GM23338 (cell line): ENCODE measurements at regions not wholly inside any gene's neighbourhood (a gene's known extent, or its start where the extent isn't known, plus 50 kb on each side); places are given as distances from the start of the nearest gene placed in this dataset.

Source experiments
- ATAC-seq: fragments of 200-7000 bp; cut with Tn5 transposase; 3 replicates; pipeline ENCODE4 v1.9.1; 2020
- DNase-seq: peaks from one replicate; pipeline ENCODE4 v3.0.0-alpha.2; 2015; ENCODE audit warnings: low spot score
- H2AFZ ChIP-seq: fragments of 200-600 bp; sonication (generic); 2 replicates; pipeline ENCODE4 v1.8.0; 2016; ENCODE audit warnings: antibody characterized with exemption, mild to moderate bottlenecking, moderate library complexity
- H3F3A ChIP-seq: fragments of 200-600 bp; sonication (generic); replicated peaks from 2 replicates; pipeline ENCODE4 v1.8.0; 2017; ENCODE audit warnings: antibody characterized with exemption, mixed run types, low read depth
- H3K27ac ChIP-seq: fragments of 200-600 bp; sonication (generic); 2 replicates; pipeline ENCODE4 v1.6.1; 2016; ENCODE audit warnings: low read depth
- H3K27me3 ChIP-seq: fragments of 200-600 bp; sonication (generic); 2 replicates; pipeline ENCODE4 v1.8.0; 2016; ENCODE audit warnings: mild to moderate bottlenecking, mixed run types, moderate library complexity; ENCODE audit not compliant: insufficient read depth
- H3K36me3 ChIP-seq: fragments of 200-600 bp; sonication (generic); 2 replicates; pipeline ENCODE4 v1.8.0; 2016; ENCODE audit warnings: mild to moderate bottlenecking; ENCODE audit not compliant: insufficient read depth
- H3K4me1 ChIP-seq: fragments of 200-600 bp; sonication (generic); 2 replicates; pipeline ENCODE4 v1.8.0; 2016; ENCODE audit warnings: mild to moderate bottlenecking, moderate library complexity; ENCODE audit not compliant: insufficient read depth
- H3K4me2 ChIP-seq: fragments of 200-600 bp; sonication (generic); 2 replicates; pipeline ENCODE4 v1.7.1; 2017; ENCODE audit warnings: mixed run types
- H3K4me3 ChIP-seq: fragments of 200-600 bp; sonication (generic); 2 replicates; pipeline ENCODE4 v1.6.1; 2016; ENCODE audit warnings: mixed run types
- H3K79me2 ChIP-seq: fragments of 200-600 bp; sonication (generic); replicated peaks from 2 replicates; pipeline ENCODE4 v1.8.0; 2017; ENCODE audit warnings: mild to moderate bottlenecking; ENCODE audit not compliant: insufficient read depth
- H3K9me2 ChIP-seq: fragments of 200-600 bp; sonication (generic); 2 replicates; pipeline ENCODE4 v1.8.0; 2017; ENCODE audit not compliant: insufficient read depth
- H4K20me1 ChIP-seq: fragments of 200-600 bp; sonication (generic); replicated peaks from 2 replicates; pipeline ENCODE4 v1.8.0; 2017; ENCODE audit warnings: mild to moderate bottlenecking; ENCODE audit not compliant: insufficient read depth
- H3K27ac Mint-ChIP-seq: 2 replicates; pipeline ENCODE4 v1.8.0; 2020; ENCODE audit warnings: inconsistent platforms, mild to moderate bottlenecking, moderate library complexity, mixed read lengths
- H3K27me3 Mint-ChIP-seq: 3 replicates; pipeline ENCODE4 v1.8.0; 2022; ENCODE audit warnings: low read depth, mild to moderate bottlenecking, moderate library complexity, mixed read lengths, inconsistent platforms; ENCODE audit not compliant: insufficient read depth, poor library complexity
- H3K36me3 Mint-ChIP-seq: 3 replicates; pipeline ENCODE4 v1.8.0; 2021; ENCODE audit warnings: low read depth, mild to moderate bottlenecking, inconsistent platforms, moderate library complexity, mixed read lengths
- H3K4me1 Mint-ChIP-seq: 3 replicates; pipeline ENCODE4 v1.8.0; 2020; ENCODE audit warnings: mild to moderate bottlenecking, inconsistent platforms, mixed read lengths
- H3K4me3 Mint-ChIP-seq: 3 replicates; pipeline ENCODE4 v1.8.0; 2021; ENCODE audit warnings: moderate library complexity, mild to moderate bottlenecking, inconsistent platforms, mixed read lengths
- H3K9me3 Mint-ChIP-seq: 3 replicates; pipeline ENCODE4 v1.8.0; 2020; ENCODE audit warnings: moderate library complexity, mild to moderate bottlenecking, inconsistent platforms, mixed read lengths
- CREB1 ChIP-seq: fragments of 250-450 bp; sonication (Bioruptor Pico); IDR thresholded peaks from 2 replicates; pipeline ENCODE4 v1.5.0; 2020; ENCODE audit warnings: low read depth, mild to moderate bottlenecking, moderate library complexity
- CTCF ChIP-seq, 2 experiments: fragments of 200-600 bp in 1 of 2; sonication (generic) in 1 of 2; conservative IDR thresholded peaks; 2 replicates each; pipeline versions ENCODE4 v1.5.1 to v1.6.1; 2016 to 2017; ENCODE audit warnings: antibody characterized with exemption in 2 of 2, low read depth in 2 of 2, mild to moderate bottlenecking in 2 of 2, moderate library complexity in 1 of 2
- EZH2 ChIP-seq: fragments of 200-600 bp; sonication (generic); IDR thresholded peaks from one replicate; pipeline ENCODE4 v1.8.0; 2017; ENCODE audit warnings: antibody characterized with exemption, mild to moderate bottlenecking, low read depth; ENCODE audit not compliant: unreplicated experiment
- EZH2phosphoT487 ChIP-seq: fragments of 200-600 bp; sonication (generic); IDR thresholded peaks from one replicate; pipeline ENCODE4 v1.8.1; 2018; ENCODE audit warnings: antibody characterized with exemption; ENCODE audit not compliant: unreplicated experiment
- JUNB ChIP-seq: IDR thresholded peaks from one replicate; pipeline ENCODE4 v1.6.1; 2016; ENCODE audit warnings: antibody characterized with exemption; ENCODE audit not compliant: unreplicated experiment
- NANOG ChIP-seq: IDR thresholded peaks from 2 replicates; pipeline ENCODE4 v1.6.1; 2016; ENCODE audit warnings: antibody characterized with exemption, borderline replicate concordance
- POLR2AphosphoS5 ChIP-seq: IDR thresholded peaks from 2 replicates; pipeline ENCODE4 v1.6.1; 2016; ENCODE audit warnings: antibody characterized with exemption, low read depth
- REST ChIP-seq: IDR thresholded peaks from one replicate; pipeline ENCODE4 v1.6.1; 2018; ENCODE audit warnings: antibody characterized with exemption; ENCODE audit not compliant: unreplicated experiment
- STAT1 ChIP-seq: IDR thresholded peaks from one replicate; pipeline ENCODE4 v1.6.1; 2016; ENCODE audit warnings: antibody characterized with exemption; ENCODE audit not compliant: unreplicated experiment
- ZNF114 ChIP-seq: fragments of 250-450 bp; sonication (Bioruptor Pico); IDR thresholded peaks from 2 replicates; pipeline ENCODE4 v1.5.0; 2020; ENCODE audit warnings: mild to moderate bottlenecking, moderate library complexity
- ZNF331 ChIP-seq: fragments of 250-450 bp; sonication (Bioruptor Pico); IDR thresholded peaks from 2 replicates; pipeline ENCODE4 v1.5.0; 2020; ENCODE audit warnings: low read depth, mild to moderate bottlenecking, moderate library complexity
- ZNF462 ChIP-seq: fragments of 250-450 bp; sonication (Bioruptor Pico); IDR thresholded peaks from 2 replicates; pipeline ENCODE4 v1.5.0; 2020; ENCODE audit warnings: mild to moderate bottlenecking, moderate library complexity
- TF ChIP-seq, protein P1 (sequence below): IDR thresholded peaks from 2 replicates; pipeline ENCODE4 v1.6.1; 2016; ENCODE audit warnings: antibody characterized with exemption

DNA sequence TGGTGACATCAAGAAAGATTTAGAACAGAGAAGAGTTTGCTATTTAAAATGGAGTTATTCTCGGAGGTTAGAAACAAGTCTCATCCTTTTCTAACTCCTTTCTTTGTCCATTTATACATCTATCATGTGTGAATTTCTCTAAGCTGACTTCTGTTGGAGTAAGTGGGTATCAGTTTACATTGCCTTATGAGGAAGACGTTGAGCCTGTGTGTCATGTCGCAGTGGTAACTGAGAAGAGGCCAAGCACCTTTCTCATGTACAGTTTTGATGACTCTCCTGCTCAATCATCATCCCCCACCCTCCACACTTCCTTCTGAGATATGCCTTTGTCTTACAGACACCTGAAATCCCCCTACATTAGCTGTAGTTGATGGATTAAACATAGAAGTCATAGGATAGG is 624.8 kb downstream of the LIG4 start:
- Mint-ChIP-seq H3K4me3 (no peak overlapping the region), H3K36me3 (no peaks in the 10 kb centered on the region), H3K9me3 (no peaks in the 10 kb centered on the region), H3K27me3 (no peaks in the 10 kb centered on the region), H3K4me1 (no peaks in the 10 kb centered on the region), H3K27ac (no peak overlapping the region)
- Histone ChIP-seq H2AFZ (no peak overlapping the region), H3K27ac (no peak overlapping the region), H3K36me3 (no peaks in the 10 kb centered on the region), H3K4me1 (no peaks in the 10 kb centered on the region), H3K27me3 (no peaks in the 10 kb centered on the region), H3K4me3 (no peak overlapping the region), H3K79me2 (no peaks in the 10 kb centered on the region), H3F3A (no peaks in the 10 kb centered on the region), H3K9me2 (no peaks in the 10 kb centered on the region), H4K20me1 (peaks cover 3% of the 10 kb centered on the region; the same call in 1 of the 2 replicates), H3K4me2 (no peak overlapping the region)
- no peak for TF ChIP-seq CREB1 (CRISPR knock-in tag)
- no peak for TF ChIP-seq EZH2phosphoT487
- no peak for TF ChIP-seq POLR2AphosphoS5
- TF ChIP-seq, protein P1, sequence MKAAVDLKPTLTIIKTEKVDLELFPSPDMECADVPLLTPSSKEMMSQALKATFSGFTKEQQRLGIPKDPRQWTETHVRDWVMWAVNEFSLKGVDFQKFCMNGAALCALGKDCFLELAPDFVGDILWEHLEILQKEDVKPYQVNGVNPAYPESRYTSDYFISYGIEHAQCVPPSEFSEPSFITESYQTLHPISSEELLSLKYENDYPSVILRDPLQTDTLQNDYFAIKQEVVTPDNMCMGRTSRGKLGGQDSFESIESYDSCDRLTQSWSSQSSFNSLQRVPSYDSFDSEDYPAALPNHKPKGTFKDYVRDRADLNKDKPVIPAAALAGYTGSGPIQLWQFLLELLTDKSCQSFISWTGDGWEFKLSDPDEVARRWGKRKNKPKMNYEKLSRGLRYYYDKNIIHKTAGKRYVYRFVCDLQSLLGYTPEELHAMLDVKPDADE, result no peak
- no peak for TF ChIP-seq EZH2
- TF ChIP-seq ZNF331 (CRISPR knock-in tag), result no peak
- no peak for TF ChIP-seq ZNF114 (CRISPR knock-in tag)
- TF ChIP-seq STAT1, result no peak
- TF ChIP-seq CTCF (conservative IDR thresholded peaks at IDR 0.05; ENCODE audit: low read depth in 2 of 2), result no peak
- no peak for TF ChIP-seq ZNF462 (CRISPR knock-in tag)
- TF ChIP-seq REST, result no peak
- no peak for TF ChIP-seq JUNB
- no peak for TF ChIP-seq NANOG
- ATAC-seq, result no peak
- DNase-seq, result no peak
